ENCODE measurements at regions not wholly inside any gene's neighbourhood (a gene's known extent, or its start where the extent isn't known, plus 50 kb on each side); places are given as distances from the start of the nearest gene placed in this dataset.

DNA sequence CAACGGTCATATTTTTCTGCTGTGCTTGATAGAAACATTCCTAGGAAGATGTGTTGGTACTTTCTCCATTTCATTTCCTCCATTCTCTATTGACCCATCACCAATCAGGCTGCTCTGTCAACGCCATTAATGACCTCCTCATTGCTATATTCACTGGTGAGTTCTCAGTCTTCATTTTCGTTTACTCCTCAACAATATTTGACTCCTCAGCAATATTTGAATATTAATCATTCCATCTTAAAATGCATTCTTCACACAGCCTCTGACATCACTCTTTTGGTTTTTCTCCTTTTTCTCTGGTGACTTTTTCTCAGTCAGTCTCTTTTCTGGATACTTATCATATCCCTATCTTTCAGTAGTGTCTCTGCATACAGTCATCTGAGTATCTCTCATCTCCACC is 323.5 kb upstream of the CRIM1 start:
- TF ChIP-seq POLR2A (IDR thresholded peaks at IDR 0.05; ENCODE audit: extremely low read depth, insufficient read length) (no peak), CTCF (IDR thresholded peaks at IDR 0.05; ENCODE audit: low read depth, low read length) (no peak), MYC (IDR thresholded peaks at IDR 0.05; ENCODE audit: low read depth, low read length) (no peak)
- TF ChIP-seq, protein P1, sequence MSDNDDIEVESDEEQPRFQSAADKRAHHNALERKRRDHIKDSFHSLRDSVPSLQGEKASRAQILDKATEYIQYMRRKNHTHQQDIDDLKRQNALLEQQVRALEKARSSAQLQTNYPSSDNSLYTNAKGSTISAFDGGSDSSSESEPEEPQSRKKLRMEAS (IDR thresholded peaks at IDR 0.05; ENCODE audit: low read depth, low read length) = no peak
